ENCODE measurements at regions not wholly inside any gene's neighbourhood (a gene's known extent, or its start where the extent isn't known, plus 50 kb on each side); places are given as distances from the start of the nearest gene placed in this dataset.
"Not testable (repeated sequence)": the region's sequence is repeated elsewhere in the genome, so short reads cannot be mapped to it uniquely, and the experiment has no call there.

DNA sequence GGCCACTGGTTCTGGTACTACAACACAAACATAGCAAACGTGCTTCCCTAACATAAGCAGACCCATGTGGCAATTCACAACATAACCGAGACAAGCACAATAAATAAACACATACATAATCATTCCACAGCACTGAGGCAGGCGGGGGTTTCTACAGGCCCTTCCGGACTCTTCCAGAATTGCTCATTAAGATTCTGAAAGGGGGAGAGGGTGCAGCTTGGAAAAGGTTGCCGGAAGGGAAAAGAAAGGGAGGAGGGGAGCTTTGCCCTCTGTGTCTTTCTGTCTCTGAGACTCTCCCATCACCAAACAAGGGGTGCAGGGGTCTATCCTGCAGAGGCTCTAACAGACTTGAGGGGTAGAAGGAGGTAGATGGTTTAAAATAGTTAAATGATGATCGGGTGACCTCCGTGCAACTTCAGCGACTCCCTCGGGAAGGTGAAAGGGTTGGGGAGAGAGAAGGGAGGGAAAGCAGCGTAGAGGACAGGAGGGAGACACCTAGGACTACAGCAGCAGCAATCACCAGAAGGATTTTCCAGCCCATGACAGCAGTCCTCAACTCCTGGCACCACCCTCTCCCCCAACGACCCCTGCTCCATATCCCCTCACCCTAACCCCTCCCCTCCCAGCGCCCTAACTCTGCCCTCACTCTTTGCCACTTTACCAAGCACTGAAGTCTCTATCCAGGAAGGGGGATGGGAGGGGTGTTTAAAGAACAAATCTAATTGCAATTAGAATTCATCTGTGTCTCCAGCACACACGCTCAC lies 365.5 kb upstream of the ESRRG start:
- no peak for FAIRE-seq

DNA sequence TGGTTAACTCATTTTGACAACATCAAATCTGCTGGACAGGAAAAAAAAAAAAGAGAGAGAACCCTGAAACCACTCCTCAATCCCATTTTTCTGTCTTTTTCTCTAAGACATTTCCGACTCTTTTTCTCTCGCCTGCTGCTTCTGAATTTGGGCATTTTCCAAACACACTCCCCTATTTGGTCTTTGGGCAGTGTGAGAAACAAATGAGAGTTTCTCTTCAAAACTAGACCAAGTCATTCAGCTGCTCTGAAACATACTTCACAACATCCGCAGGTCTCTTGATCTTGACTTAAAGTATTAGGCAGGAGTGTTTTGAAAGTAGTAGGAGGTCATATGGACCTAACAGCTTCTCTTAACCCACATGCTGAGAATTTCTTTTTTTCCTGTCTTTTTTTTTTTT lies 364.8 kb upstream of the ESRRG start:
- FAIRE-seq, result no peak

DNA sequence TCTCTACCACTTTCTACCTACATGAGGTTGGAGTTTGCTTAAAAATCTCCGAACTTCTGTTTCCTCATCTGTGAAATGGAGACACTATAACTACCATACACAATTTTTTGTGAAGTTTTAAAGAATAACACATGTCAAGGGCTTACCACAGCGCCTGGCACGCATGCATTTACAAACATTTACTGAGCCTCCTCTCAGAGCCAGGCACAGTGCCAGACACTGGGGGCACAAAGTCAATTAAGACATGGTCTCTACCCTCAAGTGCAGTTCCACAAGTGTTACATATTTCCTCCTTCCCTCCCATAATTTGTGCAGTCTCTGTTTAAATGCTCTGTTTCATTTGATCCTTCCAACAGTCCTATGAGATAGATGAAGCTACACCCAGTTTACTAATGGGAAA lies 356.4 kb upstream of the ESRRG start:
- no peak for FAIRE-seq

DNA sequence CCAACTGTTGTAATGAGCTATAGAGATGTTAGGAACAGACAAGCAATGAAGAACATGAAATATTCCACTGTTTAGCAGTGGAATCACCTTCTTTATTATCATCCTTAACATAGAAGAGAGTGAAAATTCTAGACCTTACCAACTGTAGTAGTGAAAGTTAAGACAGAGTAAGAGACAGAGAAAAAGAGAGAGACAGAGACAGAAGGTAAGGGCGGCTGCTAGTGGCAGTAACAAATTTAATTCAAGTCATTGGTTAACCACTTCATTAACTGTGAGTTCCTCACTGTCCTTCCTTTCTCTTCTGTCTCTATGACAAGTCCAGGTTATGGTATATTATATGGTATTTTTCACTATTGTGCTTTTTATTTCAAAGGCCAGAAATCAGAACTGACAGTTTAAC lies 355.7 kb upstream of the ESRRG start:
- FAIRE-seq, result no peak

DNA sequence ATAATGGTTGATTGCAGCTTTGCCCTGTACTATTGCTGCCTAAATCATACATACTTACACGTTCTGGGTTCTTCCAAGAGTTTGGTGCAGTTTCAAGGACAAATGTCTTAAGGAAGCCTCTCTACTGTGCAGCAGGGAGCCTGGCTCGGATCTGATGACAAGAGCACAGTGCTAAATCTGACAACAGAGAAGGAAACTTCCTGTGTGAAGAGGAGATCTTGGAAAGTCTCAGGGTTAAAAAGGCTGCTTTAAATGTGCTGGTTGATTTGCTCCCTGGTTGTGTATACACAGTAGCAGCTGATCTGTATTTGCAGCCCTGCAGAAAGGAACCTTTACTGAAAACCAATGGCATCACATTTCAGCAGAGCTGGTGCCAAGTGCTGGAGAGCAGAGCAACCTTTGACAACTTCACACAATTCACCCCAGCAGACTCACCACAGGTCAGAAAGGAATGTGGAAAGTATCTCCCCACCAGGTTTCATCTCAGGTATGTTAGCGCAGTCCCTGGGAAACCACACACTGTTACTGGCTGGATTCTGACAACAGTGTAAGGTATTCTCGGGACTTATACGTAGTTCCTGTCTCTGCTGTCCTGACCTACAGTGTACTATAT lies 355.0 kb upstream of the ESRRG start:
- FAIRE-seq, result no peak

DNA sequence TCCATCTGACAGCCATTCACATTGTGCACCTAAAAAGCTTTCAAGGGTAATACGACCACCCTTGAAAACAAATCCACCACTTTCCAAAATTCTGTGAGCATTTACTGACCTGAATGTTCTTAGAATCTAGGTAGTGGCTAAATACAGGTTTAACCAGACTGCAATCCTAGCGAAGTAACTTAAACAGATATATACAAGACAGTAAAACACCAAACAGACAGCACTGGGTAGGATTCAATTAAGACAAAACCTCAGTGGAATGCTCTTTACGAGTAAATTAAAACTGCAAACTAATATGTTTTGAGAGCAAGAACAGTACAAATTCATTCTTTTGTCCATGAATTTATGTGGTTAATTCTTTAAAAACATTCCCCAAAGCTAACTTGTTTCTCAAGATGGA lies 354.2 kb upstream of the ESRRG start:
- no peak for FAIRE-seq

DNA sequence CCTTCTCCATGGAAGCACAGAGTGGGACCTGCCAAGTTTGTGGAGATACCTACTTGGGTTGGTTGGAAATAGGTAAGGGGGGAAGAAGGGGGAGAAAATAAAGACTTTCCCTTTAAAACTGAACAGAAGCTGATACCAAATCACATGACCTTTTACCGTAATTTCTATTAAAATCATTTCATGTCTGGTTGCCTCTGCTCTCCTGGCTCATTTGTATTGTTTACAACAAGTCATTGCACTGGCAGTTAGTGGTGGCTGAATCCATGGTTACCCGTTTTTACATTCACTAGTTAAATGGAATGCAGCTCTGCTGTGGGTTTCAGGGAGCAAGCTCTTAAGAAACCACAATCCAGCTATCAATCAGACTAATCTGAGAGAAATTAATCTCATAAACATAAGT lies 353.7 kb upstream of the ESRRG start:
- no peak for FAIRE-seq

DNA sequence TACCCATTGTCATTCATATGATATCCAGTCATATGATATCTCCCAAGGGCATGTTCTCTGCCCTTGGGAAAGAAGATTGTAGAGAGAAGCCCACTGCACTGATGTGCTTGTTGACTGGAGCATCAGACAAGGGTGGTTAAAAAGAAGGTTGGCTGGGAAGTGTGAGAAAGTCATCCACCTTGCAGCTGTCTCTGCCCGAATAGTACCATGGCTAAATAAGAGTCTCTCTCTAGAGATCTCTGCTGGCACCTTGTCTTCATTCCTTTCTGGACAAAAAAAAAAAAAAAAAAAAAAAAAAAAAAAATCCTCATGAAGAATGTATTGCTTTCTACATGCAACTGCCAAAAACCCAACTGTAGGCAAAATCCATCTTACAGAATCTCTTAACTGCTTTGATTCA lies 349.7 kb upstream of the ESRRG start:
- FAIRE-seq, result no peak

DNA sequence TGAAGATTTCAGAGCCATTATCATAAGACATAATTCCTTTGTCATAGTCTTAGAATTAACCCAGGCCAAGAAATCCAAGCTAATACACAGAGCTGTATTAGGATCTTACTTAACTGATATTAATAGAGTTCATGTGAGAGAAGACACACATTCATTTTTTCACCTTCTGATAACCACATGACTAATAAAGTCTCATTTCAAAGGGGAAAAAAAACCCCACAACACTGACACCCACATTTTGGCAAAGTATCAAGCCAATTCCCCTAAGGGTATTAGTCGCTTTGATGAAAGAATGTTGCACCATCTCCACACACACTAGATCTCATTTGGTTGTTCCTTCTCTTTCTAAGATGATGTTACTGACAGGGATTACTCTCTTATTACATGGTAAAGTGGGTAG lies 344.4 kb upstream of the ESRRG start:
- no peak for FAIRE-seq

DNA sequence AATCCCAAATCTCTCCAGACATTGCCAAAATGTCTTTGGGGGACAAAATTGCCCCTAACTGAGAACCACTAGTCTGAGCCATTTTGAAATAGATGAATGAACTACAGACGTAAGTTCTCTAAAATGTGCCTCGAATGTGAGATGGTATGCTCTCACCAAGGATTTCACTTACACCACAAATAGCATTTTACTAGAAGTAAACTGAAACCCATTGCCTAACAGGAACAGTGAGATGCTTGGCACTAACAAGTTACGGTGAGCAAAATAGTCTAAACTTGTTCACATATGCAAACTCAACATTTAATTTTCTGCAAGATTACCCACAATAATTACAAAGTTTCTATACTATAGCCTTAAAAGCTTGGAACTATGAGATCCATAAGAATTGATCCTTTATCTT lies 343.6 kb upstream of the ESRRG start:
- no peak for FAIRE-seq

DNA sequence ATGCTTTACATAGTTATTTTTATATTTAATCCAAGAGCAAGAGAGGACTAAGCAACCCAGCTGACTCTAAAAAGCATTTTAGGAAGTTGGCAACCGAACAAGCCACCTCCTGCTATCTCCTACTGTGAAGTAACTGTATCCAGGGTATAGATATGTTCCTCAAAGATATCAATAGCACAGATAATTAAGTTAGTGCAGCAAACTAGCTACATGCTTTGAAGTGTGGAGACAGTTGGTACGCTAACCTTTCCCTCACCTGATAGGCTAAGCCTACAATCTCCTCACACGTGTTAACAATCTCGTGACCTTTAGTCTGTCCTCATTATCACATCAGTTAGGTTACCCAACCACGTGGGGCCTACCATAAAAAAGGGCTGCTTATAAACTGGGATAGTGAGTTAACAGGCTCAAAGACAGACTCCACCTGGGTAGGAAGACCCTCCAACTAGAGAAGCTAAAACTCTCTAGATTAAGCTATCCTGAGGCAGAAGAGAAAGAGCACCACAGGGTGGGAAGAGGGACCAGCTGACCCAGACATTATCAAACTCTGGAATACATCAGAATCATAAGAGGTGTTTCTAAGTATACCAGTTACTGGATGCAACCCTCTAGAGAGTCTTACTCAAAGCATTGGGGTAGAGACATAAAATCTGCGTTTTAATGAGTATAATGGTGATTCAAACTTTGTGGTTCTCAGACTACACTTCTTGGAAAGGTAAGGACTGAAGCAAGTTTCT lies 340.1 kb upstream of the ESRRG start:
- FAIRE-seq, result no peak

DNA sequence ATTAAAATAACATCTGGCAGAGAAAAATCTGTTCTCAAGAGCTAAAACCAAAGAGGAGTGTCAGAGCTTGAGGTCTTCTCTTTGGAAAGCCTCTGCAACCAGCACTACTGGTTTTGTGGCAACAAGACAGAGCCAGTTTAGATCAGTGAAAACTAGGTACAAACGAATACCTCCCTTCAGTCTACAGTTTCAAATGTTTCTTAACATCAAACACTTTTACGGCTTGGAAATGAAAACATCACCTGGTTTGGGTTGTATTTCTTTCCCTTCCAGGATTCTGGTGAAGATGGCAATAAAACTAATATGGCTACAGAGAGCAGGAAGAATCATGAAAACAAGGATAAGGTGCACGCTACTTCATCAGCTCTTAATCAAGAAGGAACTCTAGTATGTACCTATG lies 339.4 kb upstream of the ESRRG start:
- FAIRE-seq, result no peak

DNA sequence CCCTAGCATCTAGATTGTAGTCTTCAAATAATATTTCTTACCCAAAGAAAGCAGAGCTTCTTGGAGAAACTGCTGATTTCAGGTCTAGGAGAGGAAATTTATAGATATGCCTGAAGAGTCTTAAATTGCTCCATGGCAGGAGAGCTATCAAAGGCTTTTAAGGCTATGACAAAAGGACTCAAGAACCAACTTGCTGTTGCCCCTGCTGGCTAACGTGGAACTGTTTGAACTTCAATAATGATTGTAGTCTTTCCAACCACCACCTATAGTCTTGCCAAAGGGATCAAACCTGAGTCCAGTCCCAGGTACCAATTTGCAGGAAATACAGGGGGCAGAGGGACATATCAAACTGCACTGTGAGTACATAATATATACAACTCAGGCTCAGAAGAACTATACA lies 336.2 kb upstream of the ESRRG start:
- FAIRE-seq, result no peak

DNA sequence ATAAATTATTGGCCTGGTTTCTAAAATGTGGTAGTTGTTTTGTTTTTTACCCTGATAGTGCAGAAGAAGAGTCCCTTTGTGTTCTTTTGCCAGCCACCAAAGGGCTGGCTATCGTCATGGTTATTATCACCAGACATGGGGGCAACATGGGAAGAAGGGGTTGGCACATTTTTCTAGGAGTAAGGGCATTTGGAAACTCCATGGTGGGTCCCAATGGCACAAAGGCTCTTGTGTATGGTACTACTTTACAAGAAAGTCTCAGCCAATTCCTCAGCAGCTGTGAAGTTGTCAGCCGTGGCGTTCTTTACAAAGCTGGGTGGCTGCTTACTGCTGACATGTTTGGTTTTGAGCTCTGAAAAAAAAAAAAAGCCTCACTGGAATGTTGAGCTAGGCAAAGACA lies 330.4 kb upstream of the ESRRG start:
- FAIRE-seq, result no peak

DNA sequence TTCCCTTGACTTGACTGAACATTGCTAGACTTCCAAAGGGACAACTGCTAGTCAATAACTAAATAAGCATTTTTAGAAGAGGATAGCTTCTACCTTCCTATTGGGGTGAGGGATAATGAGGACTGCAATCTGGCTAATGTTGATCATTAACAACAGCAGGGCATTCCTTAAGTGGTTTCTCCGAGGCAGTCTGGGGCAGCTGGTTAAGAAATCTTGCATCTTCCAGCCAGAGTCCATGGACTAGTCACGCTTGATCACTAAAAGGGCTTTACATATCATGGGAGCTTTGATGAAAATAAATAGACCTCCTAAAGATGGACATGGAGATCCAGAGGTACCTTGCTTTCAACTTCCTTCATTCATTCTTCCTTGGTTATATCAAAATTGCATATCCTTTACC lies 329.4 kb upstream of the ESRRG start:
- no peak for FAIRE-seq

DNA sequence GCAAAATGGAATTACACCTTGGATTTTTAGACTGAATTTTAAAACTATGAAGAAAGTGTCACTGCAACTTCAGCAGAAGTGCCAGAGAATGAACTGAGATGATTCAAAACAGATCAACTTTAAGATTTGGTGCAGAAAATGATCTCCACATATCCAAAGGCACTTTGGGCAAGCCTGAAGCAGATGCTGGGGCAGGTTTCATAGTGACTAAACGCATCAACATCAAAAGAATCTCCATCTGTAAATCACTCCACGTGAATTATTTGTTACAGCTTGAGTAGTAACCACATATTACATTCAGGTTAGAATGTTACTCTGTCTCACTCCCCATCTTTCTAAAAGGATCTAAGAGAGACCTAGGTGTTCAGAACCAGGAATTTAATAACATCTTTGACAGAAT lies 329.0 kb upstream of the ESRRG start:
- no peak for FAIRE-seq

DNA sequence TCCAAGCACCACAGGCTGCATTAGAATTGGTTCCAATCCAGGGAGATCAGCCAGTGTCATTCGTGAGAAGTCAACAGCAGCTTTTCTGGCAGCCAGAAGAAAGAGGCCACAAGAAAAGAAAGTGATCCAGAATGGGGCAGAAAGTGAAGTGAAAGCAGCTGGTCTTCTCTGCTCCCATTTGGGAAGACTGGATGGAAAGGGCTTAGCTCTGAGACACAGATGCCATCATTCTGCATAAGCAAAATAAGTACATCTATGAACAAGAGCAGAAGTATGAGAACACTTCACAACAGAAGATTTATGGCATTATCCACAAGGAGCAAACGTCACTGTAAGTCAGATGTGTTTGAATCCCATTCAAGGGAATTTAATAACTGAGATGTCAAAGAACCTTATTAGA lies 326.5 kb upstream of the ESRRG start:
- FAIRE-seq, result no peak

DNA sequence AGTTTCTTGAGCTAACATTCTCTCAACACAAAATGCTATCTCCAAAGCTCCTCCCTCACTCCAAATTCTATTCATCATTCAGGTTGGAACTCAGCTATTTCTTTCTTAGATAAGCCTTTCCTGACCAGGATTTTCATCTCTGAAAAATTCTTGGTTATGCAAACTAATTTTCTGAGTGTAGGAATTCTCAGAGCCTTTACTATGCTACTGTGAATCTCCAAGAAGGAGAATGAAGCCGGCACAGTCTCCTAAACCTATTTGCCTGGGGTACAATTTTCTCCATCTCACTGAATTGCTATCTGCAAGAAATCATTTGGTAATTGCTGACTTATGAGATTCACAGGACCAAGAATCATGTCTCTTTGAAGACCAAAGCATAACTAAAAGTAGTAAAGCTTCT lies 325.9 kb upstream of the ESRRG start:
- FAIRE-seq, result no peak

DNA sequence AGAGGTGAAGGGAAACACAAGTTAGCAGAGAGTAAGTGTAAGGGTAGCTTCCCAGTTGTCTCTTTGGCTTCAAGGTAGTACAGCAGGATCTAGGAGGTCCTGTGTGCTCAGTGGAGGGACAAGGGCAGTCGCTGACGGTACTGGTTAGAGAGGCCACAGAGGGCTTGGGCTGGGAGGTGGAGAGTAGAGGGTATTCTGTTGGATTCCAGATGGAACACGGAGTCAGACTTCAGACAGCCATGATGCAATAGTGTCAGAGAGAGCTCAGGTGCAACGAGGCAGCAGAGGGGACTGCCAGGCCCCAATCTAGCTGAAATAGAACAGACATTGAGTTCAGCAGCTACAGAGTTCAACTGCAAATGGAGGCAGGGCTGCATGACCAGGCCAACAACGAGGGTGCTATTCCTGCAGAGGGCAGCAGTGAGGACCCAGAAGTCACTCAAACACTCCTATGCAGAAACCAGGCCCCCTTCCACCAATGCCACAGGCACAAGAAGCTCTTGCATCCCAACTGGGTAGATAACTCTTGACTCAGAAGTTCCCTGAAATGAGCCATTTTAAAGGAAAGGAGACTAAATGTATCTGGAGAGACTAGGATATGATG lies 325.0 kb upstream of the ESRRG start:
- FAIRE-seq, result no peak

DNA sequence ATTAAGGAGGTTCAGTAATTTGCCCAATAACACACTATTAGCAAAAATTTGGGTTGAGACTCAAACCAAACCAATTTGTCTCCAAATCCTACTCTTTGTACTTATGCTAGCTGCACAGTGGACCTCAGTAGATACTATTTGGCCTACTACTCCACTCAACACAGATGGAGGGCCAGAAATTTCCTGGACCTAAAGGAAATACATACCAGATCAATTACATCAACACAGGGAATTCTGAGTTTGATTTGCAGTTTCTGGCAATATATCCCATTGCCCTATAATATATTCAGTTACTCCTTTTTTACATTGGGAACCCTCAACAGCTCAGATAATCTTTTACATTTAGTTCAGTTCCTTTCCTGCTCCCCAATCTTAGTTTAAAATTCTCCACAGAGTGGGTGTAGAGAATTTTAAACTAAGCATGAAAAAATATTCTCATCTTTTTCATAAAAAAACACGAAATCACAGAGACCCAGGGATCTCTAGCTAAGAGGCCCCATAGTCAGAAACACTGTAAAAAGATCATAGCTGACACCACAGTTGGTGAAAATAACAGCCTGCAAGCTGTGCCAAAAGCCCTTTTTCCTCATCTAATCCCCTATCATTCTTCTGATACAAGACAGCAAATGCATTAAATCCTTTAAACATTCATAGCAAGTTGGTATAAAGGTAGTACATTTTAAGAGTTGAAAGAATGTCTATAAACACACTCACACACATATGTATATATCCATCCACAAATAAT lies 317.7 kb upstream of the ESRRG start:
- FAIRE-seq, result no peak

DNA sequence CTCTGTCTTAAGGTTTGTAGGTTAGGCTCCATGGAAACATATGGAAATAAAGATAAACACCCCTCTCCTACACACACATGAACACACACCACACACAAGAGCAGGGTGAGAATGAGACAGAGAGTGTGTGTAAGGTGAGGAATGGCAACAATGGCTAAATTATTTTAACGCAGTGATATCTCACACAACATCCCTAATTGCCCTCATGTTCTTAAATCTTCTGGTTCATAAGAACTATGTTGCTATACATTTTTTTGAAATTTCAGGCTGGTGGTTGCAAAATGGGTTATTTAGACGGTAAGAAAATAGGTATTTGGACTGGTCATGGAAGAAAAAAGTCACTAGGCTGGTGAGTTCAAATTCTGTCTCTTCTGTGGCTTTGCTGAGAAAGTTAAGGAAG lies 316.7 kb upstream of the ESRRG start:
- FAIRE-seq, result no peak

DNA sequence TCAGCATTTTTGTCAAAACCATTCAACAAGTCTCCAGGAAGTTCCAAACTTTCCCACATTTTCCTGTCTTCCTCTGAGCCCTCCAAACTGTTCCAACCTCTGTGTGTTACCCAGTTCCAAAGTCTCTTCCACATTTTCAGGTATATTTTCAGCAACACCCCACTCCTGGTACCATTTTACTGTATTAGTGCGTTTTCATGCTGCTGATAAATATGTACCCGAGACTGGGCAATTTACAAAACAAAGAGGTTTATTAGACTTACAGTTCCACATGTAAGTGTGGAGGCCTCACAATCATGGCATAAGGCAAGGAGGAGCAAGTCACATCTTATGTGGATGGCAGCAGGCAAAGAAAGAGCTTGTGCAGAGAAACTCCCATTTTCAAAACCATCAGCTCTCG lies 315.9 kb upstream of the ESRRG start:
- FAIRE-seq, result not testable (repeated sequence)

DNA sequence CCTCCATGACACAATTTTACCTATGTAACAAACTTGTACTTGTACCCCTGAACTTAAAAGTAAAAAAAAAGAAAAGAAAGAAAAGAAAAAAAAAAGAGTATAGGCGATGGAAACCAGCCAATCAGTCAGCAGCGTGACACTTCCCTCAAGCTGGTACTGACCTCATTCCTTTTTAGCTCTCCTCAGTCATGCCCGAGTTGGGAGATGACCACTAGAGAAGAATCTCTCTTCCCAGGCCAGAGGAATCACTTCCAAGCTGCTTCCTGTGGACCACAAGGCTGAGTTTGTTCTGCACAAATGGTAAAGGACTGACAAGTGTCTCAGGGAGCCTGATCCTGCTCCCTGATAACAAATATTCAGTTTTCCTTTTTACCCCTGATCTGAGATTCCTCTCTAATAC lies 313.5 kb upstream of the ESRRG start:
- FAIRE-seq, result no peak
